ENCODE measurements at regions not wholly inside any gene's neighbourhood (a gene's known extent, or its start where the extent isn't known, plus 50 kb on each side); places are given as distances from the start of the nearest gene placed in this dataset.

DNA sequence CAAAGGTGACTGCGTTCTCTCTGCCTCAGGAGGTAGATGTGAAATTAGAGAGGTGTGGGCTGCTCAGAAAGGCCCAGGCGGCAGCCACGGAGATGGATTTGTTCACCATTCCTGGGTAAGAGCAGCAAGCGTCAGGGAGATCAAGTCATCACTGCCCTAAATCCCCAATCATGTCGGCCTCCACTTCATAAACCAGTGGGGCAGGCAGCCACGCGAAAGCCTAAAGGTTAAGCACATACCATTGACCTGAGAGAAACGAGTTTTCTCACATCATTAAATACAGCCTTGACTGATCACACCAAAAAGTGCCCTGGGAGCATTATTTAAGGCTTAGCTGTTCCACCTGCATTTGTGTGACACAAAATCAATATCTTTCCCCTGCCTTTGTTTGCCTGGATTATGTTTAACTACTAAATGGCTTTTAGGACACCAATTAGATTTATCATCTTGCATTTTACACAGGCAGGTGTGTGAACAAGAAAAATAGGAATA, 50.7 kb upstream of the FOXB1 start:
- Histone ChIP-seq H3K4me2 (ENCODE audit: insufficient read depth, low read length, poor library complexity, severe bottlenecking) (no peak overlapping the region), H3K4me1 (ENCODE audit: control insufficient read depth in 2 of 2, insufficient read depth in 1 of 2, low read depth in 1 of 2, low read length in 2 of 2) (peaks cover 0 to 3% of the 10 kb centered on the region in 2 donors), H3K36me3 (replicated peaks in 1 of 2; ENCODE audit: control insufficient read depth in 2 of 2, insufficient read depth in 2 of 2, low read length in 2 of 2) (no peaks in the 10 kb centered on the region), H3K23ac (ENCODE audit: low read depth, low read length, poor library complexity) (no peak overlapping the region), H4K91ac (ENCODE audit: low read depth, low read length, poor library complexity) (no peak overlapping the region), H3K4ac (ENCODE audit: low read length) (no peak overlapping the region), H3K4me3 (ENCODE audit: low read length in 2 of 2) (no peak overlapping the region), H3K79me1 (ENCODE audit: low read depth, low read length) (no peaks in the 10 kb centered on the region), H2BK12ac (ENCODE audit: low read length) (no peak overlapping the region), H3K18ac (ENCODE audit: low read length) (no peak overlapping the region), H3K9me3 (replicated peaks in 1 of 2; ENCODE audit: control insufficient read depth in 2 of 2, insufficient read depth in 1 of 2, low read depth in 1 of 2, low read length in 2 of 2) (no peaks in the 10 kb centered on the region), H4K8ac (ENCODE audit: low read depth, low read length) (no peak overlapping the region), H3K14ac (ENCODE audit: low read length) (no peak overlapping the region), H3K27me3 (ENCODE audit: control insufficient read depth in 3 of 3, insufficient read depth in 3 of 3, low read depth in 1 of 3, low read length in 3 of 3) (no peaks in the 10 kb centered on the region), H2AFZ (ENCODE audit: low read length) (no peak overlapping the region), H2BK15ac (ENCODE audit: low read length) (no peak overlapping the region), H3K27ac (replicated peaks; ENCODE audit: low read length) (no peak overlapping the region), H2BK120ac (ENCODE audit: low read depth, low read length) (no peak overlapping the region), H3K9ac (ENCODE audit: low read depth, low read length, poor library complexity) (no peak overlapping the region), H2AK5ac (ENCODE audit: low read depth, low read length) (no peak overlapping the region), H2BK5ac (ENCODE audit: low read length) (no peak overlapping the region)
- WGBS, 2 donors (ENCODE audit: extremely low coverage in 2 of 2, insufficient read length in 2 of 2, insufficient replicate concordance in 1 of 2), result no CpG with 5 or more reads among the region's 8 CpGs
- no peak for DNase-seq (ENCODE audit: low spot score)

- H4K91ac ChIP-seq (ENCODE audit: low read depth, low read length, poor library complexity), result no peak overlapping the region
Measured at GRCh38 chr15:59952960-59953359, 51.2 kb upstream of the FOXB1 start.

GRCh38 chr15:59950603-59951388, 53.3 kb upstream of the FOXB1 start:
- no peak overlapping the region for H3K4ac ChIP-seq (ENCODE audit: low read length)
- no peak overlapping the region for H3K4me2 ChIP-seq (ENCODE audit: insufficient read depth, low read length, poor library complexity, severe bottlenecking)
- H2AK5ac ChIP-seq (ENCODE audit: low read depth, low read length), result no peak overlapping the region
- H2AFZ ChIP-seq (ENCODE audit: low read length), result no peak overlapping the region
- H2BK5ac ChIP-seq (ENCODE audit: low read length), result no peak overlapping the region
- H3K14ac ChIP-seq (ENCODE audit: low read length), result no peak overlapping the region
- DNase-seq (ENCODE audit: low spot score), result no peak
- no peak overlapping the region for H3K27ac ChIP-seq (replicated peaks; ENCODE audit: low read length)
- H2BK15ac ChIP-seq (ENCODE audit: low read length), result no peak overlapping the region
- no peaks in the 10 kb centered on the region for H3K79me1 ChIP-seq (ENCODE audit: low read depth, low read length)
- H4K91ac ChIP-seq (ENCODE audit: low read depth, low read length, poor library complexity), result no peak overlapping the region
- no peak overlapping the region for H3K18ac ChIP-seq (ENCODE audit: low read length)
- no peak overlapping the region for H3K9ac ChIP-seq (ENCODE audit: low read depth, low read length, poor library complexity)
- no peak overlapping the region for H2BK12ac ChIP-seq (ENCODE audit: low read length)
- no peak overlapping the region for H4K8ac ChIP-seq (ENCODE audit: low read depth, low read length)
- no peak overlapping the region for H3K23ac ChIP-seq (ENCODE audit: low read depth, low read length, poor library complexity)
- no peak overlapping the region for H3K4me3 ChIP-seq (ENCODE audit: low read length in 2 of 2)
- H3K27me3 ChIP-seq (ENCODE audit: control insufficient read depth in 3 of 3, insufficient read depth in 3 of 3, low read depth in 1 of 3, low read length in 3 of 3), result no peaks in the 10 kb centered on the region
- no peaks in the 10 kb centered on the region for H3K36me3 ChIP-seq (replicated peaks in 1 of 2; ENCODE audit: control insufficient read depth in 2 of 2, insufficient read depth in 2 of 2, low read length in 2 of 2)
- no CpG with 5 or more reads among the region's 4 CpGs for WGBS, 2 donors (ENCODE audit: extremely low coverage in 2 of 2, insufficient read length in 2 of 2, insufficient replicate concordance in 1 of 2)
- no peak overlapping the region for H2BK120ac ChIP-seq (ENCODE audit: low read depth, low read length)
- H3K9me3 ChIP-seq (replicated peaks in 1 of 2; ENCODE audit: control insufficient read depth in 2 of 2, insufficient read depth in 1 of 2, low read depth in 1 of 2, low read length in 2 of 2), result no peaks in the 10 kb centered on the region
- peaks cover 0 to 3% of the 10 kb centered on the region in 2 donors for H3K4me1 ChIP-seq (ENCODE audit: control insufficient read depth in 2 of 2, insufficient read depth in 1 of 2, low read depth in 1 of 2, low read length in 2 of 2)

More at GRCh38 chr15:59952960-59953359, 51.2 kb upstream of the FOXB1 start:
- Histone ChIP-seq H3K9me3 (replicated peaks in 1 of 2; ENCODE audit: control insufficient read depth in 2 of 2, insufficient read depth in 1 of 2, low read depth in 1 of 2, low read length in 2 of 2) (no peaks in the 10 kb centered on the region), H3K9ac (ENCODE audit: low read depth, low read length, poor library complexity) (no peak overlapping the region), H3K79me1 (ENCODE audit: low read depth, low read length) (no peaks in the 10 kb centered on the region), H3K4me2 (ENCODE audit: insufficient read depth, low read length, poor library complexity, severe bottlenecking) (no peak overlapping the region), H3K4me1 (ENCODE audit: control insufficient read depth in 2 of 2, insufficient read depth in 1 of 2, low read depth in 1 of 2, low read length in 2 of 2) (peaks cover 0 to 3% of the 10 kb centered on the region in 2 donors), H3K4me3 (ENCODE audit: low read length in 2 of 2) (no peak overlapping the region), H2BK12ac (ENCODE audit: low read length) (no peak overlapping the region), H3K14ac (ENCODE audit: low read length) (no peak overlapping the region), H3K23ac (ENCODE audit: low read depth, low read length, poor library complexity) (no peak overlapping the region), H2AK5ac (ENCODE audit: low read depth, low read length) (no peak overlapping the region), H2BK120ac (ENCODE audit: low read depth, low read length) (no peak overlapping the region), H2AFZ (ENCODE audit: low read length) (no peak overlapping the region), H2BK15ac (ENCODE audit: low read length) (no peak overlapping the region), H3K36me3 (replicated peaks in 1 of 2; ENCODE audit: control insufficient read depth in 2 of 2, insufficient read depth in 2 of 2, low read length in 2 of 2) (no peaks in the 10 kb centered on the region), H3K4ac (ENCODE audit: low read length) (no peak overlapping the region), H2BK5ac (ENCODE audit: low read length) (no peak overlapping the region), H3K18ac (ENCODE audit: low read length) (no peak overlapping the region), H4K8ac (ENCODE audit: low read depth, low read length) (no peak overlapping the region), H3K27me3 (ENCODE audit: control insufficient read depth in 3 of 3, insufficient read depth in 3 of 3, low read depth in 1 of 3, low read length in 3 of 3) (no peaks in the 10 kb centered on the region), H3K27ac (replicated peaks; ENCODE audit: low read length) (no peak overlapping the region)
- DNase-seq (ENCODE audit: low spot score), result no peak

DNA sequence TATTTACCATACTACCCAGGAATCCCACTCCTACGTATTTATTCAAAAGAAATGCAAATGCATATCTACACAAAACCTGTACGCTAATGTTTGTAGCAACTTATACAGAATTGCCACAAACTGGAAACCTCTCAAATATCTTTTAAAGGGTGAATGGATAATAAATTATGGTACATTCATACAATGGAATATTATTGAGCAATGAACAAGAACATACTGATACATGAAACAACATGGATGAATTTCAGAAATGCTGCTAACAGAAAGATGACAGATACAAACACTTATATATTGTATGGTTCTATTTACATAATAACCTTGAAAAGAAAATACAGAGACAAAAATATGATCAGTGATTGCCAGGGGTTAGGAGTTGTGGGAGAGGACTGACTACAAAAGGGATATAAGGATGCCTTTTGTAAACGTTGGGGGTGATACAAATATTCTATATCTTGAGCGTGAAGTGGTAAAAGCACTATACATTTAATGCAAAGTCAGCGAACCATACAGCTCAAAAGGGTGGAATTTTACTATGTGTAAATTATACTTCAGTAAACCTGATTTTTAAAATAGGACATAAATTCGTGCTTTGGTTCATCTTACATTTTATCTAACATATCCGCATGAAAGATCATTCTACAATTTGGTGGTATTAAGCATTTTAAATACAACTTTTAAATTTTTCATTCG, 55.0 kb upstream of the FOXB1 start:
- Histone ChIP-seq H2AFZ (ENCODE audit: low read length) (no peak overlapping the region), H3K14ac (ENCODE audit: low read length) (no peak overlapping the region), H3K4me3 (ENCODE audit: low read length in 2 of 2) (no peak overlapping the region), H3K18ac (ENCODE audit: low read length) (no peak overlapping the region), H2BK15ac (ENCODE audit: low read length) (no peak overlapping the region), H2BK120ac (ENCODE audit: low read depth, low read length) (no peak overlapping the region), H3K79me1 (ENCODE audit: low read depth, low read length) (no peaks in the 10 kb centered on the region), H3K27me3 (ENCODE audit: control insufficient read depth in 3 of 3, insufficient read depth in 3 of 3, low read depth in 1 of 3, low read length in 3 of 3) (no peaks in the 10 kb centered on the region), H3K4me2 (ENCODE audit: insufficient read depth, low read length, poor library complexity, severe bottlenecking) (no peak overlapping the region), H3K36me3 (replicated peaks in 1 of 2; ENCODE audit: control insufficient read depth in 2 of 2, insufficient read depth in 2 of 2, low read length in 2 of 2) (no peaks in the 10 kb centered on the region), H2AK5ac (ENCODE audit: low read depth, low read length) (no peak overlapping the region), H3K23ac (ENCODE audit: low read depth, low read length, poor library complexity) (no peak overlapping the region), H4K8ac (ENCODE audit: low read depth, low read length) (no peak overlapping the region), H2BK12ac (ENCODE audit: low read length) (no peak overlapping the region), H3K4me1 (ENCODE audit: control insufficient read depth in 2 of 2, insufficient read depth in 1 of 2, low read depth in 1 of 2, low read length in 2 of 2) (peaks cover 0 to 3% of the 10 kb centered on the region in 2 donors), H2BK5ac (ENCODE audit: low read length) (no peak overlapping the region), H4K91ac (ENCODE audit: low read depth, low read length, poor library complexity) (no peak overlapping the region), H3K9ac (ENCODE audit: low read depth, low read length, poor library complexity) (no peak overlapping the region), H3K9me3 (replicated peaks in 1 of 2; ENCODE audit: control insufficient read depth in 2 of 2, insufficient read depth in 1 of 2, low read depth in 1 of 2, low read length in 2 of 2) (no peaks in the 10 kb centered on the region), H3K4ac (ENCODE audit: low read length) (no peak overlapping the region), H3K27ac (replicated peaks; ENCODE audit: low read length) (no peak overlapping the region)
- no CpG with 5 or more reads among the region's 8 CpGs for WGBS, 2 donors (ENCODE audit: extremely low coverage in 2 of 2, insufficient read length in 2 of 2, insufficient replicate concordance in 1 of 2)
- DNase-seq (ENCODE audit: low spot score), result no peak

Measured in neuronal stem cell (in vitro differentiated cells).